Left renal cortex interstitium (tissue), 4 donors: ENCODE measurements at regions not wholly inside any gene's neighbourhood (a gene's known extent, or its start where the extent isn't known, plus 50 kb on each side); places are given as distances from the start of the nearest gene placed in this dataset.
A peak's percentile ranks its signal among the peaks of the same experiment; 100 is the strongest.

Experiments
- DNase-seq, 4 donors: peaks; one replicate each; pipeline ENCODE4 v3.0.0-alpha.2; 2013; ENCODE audit warnings: low read depth in 4 of 4, low spot score in 2 of 4, missing footprints in 1 of 4

DNA sequence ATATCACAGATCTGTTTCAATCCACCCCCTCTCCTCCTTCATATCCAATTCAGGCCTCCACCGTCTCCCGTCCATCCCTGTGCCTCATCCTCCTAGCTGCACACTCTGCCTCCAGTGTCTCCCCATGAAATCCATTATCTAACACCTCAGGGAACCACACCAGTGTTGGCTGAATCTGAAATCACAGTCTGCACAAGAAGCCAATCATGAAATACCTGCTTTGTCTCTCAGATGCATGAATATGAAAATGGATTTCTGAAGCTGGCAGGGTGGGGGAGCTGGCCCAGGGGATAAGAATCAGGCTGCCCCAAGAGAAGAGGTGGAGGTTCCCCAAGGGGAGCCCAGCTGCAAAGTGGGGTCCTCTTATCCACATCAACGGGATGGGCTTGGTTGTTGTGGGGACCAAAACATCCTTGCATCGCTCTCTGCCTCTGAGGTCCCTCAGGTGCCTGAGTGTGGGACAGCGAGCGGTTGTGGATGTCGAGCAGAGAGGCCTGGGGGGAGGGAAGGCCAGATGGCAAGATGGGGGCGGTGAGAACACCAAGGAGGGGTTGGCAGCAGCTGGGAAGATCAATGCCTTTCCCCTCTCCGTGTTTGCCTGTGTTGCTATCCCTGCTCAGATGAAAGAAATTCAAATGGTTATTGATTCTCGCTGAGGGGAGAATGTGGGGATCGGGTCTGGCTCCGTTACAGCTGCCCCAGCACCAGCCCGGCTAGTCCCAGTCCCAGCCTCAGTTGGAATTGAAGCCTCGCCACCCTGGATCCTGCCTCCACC, 237.3 kb upstream of the POU3F1 start:
- DNase-seq: no peak

DNA sequence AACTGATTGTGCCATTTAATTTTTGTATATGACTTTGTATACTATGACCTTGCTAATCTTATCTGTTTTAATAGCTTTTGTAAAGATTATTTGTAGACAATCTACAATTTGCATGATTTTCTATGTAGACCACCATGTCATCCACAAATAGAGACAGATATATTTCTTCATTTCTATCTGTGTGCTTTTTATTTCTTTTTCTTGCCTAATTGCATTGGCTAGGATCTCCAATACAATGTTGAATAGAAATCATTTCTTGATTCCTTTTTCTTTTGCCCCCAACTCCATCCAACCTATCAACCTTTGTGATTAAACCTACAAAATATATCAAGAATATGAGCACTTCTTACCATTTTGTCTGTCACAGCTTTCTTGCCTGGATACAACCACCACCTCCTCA, 232.6 kb upstream of the POU3F1 start:
- no peak for DNase-seq

DNA sequence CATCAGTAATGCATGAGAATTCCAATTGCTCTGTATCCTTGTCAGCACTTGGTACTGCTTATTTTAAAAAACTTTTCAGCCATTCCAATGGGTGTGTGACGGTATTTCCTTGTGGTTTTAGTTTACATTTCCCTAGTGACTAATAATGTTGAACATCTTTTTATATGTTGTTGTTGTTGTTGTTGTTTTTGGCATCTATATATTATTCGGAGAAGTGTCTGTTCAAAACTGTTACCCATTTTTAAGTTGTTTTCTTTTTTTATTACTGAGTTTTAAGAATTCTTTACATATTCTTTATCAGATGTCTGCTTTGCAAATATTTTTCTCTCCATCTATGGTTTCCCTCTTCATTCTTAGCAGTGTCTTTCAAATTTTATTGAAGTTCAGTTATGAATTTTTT, 231.1 kb upstream of the POU3F1 start:
- no peak for DNase-seq

DNA sequence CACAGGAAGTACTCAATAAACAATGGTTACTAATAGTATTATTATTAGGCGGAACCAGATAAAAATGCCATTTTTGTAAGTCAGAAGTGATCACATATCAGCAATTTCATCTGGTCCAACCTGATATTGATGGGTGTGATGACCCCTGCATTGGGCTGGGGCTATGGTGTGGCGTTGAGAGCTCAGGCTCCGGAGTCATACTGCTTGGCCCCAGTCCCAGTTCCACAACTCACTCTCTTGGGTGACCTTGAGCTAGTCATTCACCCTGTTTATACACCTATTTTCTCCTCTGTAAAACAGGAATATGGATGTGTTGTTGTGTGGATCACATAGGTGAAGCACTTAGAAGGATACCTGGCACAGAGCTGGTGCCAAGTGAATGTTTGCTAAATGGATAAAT, 229.4 kb upstream of the POU3F1 start:
- no peak for DNase-seq

DNA sequence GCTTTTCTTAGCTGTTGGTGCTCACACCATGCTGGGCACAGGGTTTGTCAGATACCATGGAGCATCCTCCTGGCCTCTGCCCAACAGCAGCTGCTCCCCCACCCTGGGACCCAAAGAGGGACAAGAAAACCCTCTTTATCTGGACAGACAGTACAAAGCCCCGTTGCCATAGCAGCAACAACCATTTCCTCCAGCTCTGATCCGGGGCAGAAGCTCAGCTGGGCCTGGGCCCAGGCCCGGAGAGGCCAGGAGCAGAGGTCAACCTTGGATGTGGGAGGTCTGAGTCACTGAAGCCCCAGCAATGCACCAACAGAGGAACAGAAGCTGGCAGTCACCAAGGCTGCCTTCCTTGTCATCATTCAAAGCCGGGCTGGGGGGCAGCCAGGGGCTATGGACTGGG, 228.4 kb upstream of the POU3F1 start:
- peak in 2 of 4 donors; percentile 21 to 34 for DNase-seq

DNA sequence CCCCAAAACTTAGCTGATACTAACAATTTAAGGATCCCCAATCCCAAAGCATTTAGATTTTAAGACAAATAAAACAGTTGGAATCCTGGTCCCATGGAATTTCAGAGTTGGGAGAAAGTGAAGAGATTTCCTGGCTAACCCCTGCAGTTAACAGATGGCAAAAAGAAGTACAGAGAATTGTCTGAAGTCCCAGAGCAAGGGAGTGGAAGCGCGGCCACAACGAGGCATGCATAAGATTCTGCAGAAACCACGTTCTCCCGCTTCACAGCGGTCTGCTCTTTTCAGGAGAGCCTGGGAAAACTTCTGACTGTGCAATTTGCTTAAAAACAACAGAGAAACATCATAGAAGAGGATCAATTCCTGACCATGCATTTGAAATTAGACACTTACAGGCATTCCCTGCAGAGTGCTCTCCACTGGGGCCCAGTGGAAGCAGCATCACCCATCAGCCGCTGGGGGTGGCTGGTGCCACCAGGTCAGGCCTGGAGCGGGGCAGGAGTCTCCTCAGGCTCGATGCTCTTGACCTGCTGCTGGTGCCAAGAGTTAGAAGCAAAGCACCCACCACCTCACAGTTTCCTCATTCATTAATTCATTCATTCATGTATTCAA, 226.7 kb upstream of the POU3F1 start:
- DNase-seq: no peak

DNA sequence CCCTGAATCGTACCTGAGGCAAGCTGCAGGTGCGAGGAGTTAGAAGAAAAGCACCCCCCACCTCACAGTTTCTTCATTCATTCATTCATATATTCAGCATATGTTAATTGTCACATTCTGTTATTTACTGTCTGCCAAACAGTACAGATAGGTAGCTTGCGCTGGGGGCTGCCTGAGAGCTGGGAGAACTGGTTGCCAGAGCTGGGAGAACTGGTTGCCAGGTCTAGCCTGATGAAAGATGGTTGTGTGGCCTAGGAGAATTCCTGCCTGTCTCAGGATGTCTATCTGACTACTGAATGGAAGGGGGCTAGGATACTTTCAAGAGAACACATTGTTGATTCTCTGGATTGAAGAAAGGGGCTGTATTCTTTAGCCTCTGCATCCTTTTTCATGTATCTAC, 225.9 kb upstream of the POU3F1 start:
- no peak for DNase-seq

DNA sequence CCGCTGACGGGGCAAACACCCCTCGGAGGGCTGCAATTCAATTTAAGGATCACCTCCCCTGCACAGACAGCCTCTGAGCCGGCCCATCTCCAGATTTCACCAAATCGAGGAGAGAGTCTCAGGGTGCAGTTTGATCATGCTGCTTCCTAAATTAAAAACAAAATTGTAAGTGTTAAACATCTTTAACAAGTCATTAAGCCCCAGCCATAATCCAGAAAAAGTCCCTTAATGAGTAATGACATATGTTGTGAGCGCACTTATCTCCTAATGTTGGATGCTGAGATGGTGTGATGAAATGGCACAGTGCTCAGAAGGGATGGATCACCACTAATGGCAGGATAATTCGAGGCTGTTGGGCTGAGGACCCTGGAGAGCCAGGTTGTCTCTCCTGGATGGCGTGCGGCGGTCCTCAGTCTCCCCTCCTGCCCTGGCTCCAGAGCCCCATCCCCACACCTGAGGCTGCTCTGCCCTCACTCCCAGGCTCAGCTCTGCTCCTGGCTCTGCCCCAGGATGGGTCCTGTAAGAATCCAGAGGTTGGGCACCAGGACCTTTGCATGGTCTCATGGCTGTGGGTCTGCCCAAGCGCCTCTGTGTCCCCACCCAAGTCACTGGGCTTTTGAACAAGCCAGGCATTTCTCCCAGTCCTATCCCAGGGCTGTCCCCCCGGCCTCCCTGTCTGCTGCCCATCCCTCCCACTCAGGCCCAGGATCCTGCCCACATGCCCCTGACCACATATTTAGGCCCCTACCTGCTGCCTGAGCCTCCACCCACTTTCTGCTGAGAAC, 224.4 kb upstream of the POU3F1 start:
- no peak for DNase-seq

DNA sequence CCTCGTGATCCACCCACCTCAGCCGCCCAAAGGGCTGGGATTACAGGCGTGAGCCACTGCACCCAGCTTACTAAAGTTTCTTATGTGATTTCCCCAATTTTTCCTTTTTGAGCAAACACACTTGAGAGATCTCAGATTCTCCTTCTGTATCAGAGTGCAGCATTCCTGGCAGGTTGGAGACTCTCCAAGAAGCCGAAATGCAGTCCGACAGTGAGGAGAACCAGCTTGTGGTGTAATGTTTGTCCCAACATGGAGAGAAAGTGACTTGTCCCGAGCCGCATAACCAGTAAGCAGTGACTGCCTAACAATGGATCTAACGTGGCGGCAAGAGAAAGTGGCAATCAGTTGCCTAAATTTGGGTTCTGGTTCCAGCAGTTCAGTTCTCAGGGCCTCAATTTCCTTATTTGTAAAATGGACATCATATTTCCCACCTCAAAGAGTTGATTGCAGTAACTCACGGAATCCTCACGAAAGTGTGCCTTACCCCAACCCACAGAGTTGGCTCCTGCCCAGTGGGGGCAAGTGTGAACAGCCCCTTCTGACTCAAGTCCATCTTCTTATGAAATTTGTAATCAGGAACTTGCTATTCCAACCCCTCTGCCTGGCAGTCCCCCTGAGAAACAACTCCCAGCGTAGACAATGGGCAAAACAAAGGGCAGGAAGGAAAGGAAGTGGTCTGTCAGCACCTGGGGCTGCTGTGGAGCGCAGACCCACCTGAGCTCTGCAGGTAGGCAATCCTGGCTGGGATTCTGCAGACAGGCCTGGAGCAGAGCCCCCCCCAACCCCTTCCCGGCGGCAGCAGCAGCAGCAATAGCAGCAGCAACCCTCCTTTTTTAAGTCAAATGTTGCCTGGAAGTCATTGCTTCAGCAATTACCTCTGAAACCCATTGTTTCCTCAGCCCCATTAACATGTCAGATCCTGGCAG, 223.6 kb upstream of the POU3F1 start:
- DNase-seq: peak in 2 of 4 donors; percentile 34 to 39

DNA sequence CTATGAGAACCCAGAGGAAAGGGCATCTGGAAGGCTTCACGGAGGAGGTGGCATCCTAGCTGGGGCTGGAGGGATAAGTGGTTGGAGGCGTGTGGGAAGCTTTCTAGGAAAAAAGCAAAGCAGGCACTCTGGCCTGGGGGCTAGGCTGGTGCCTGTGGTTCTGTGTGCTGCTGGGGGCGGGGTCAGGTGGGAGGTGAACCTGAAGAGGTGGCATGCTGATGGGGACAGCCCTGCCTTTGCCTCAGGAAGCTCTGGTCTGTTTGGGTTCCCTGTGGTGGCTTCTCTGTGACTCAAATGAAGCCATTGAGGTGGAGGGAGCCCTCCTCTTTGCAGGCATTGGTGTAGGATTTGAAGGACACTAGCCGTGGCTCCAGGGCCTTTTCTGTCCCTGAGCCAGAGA, 221.6 kb upstream of the POU3F1 start:
- DNase-seq: no peak

DNA sequence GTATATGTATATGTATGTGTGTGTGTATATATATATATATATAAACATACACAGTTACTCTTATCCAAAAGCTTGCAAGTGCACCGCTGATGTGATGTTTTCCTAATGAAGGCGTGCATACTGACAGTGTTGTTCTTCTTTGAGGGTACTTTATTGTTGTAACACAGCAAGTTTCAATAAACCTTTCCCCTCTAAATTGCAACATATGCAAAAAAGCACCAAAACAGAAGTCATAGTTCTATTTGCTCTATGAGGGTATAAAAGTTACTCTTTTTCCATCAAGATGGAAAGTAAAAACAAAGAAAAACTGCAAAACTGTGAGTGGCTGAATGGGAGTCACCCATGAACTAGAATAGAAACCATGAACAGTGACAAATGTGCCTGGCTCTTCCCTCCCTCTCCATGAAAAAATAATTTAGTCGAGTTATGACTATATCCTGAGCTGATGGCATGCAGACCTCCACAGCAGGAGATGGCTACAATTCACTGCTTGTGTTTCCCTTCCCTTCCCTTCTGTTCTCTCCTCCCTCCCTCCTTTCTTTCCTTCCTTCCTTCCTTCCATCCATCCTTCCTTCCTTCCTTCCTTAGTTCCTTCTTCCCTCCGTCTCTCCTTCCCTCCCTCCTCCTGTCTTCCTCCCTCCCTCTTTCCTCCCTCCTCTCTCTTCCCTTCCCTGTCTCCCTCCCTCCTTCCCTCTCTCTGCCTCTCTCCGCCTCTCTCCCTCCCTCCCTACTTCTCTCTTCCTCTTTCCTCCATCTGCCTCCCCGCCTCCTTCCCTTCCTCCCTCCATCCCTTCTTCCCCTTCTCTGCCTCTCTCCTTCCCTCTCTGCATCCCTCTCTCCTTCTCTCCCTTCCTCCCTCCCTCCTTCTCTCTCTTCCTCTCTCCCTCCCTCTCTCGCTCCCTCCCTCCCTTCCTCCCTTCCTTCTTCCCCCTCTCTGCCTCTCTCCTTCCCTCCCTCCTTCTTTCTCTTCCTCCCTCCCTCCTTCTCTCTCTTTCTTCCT, 220.7 kb upstream of the POU3F1 start:
- DNase-seq: no peak

DNA sequence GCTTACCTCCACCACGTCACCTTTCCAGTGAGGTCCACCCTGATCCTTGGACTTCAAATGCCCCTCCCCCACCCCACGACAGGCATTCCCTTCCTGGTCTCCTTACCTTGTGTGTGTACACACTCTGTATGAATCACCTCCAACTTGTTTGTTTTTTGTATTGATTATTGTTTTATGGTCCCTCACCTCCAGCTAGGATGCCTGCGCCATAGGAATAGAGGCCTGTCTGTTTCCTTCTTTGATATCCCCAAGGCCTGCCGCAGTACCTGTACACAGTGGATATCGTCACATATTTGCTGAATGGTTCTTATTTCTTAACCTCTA, 219.6 kb upstream of the POU3F1 start:
- DNase-seq: no peak

DNA sequence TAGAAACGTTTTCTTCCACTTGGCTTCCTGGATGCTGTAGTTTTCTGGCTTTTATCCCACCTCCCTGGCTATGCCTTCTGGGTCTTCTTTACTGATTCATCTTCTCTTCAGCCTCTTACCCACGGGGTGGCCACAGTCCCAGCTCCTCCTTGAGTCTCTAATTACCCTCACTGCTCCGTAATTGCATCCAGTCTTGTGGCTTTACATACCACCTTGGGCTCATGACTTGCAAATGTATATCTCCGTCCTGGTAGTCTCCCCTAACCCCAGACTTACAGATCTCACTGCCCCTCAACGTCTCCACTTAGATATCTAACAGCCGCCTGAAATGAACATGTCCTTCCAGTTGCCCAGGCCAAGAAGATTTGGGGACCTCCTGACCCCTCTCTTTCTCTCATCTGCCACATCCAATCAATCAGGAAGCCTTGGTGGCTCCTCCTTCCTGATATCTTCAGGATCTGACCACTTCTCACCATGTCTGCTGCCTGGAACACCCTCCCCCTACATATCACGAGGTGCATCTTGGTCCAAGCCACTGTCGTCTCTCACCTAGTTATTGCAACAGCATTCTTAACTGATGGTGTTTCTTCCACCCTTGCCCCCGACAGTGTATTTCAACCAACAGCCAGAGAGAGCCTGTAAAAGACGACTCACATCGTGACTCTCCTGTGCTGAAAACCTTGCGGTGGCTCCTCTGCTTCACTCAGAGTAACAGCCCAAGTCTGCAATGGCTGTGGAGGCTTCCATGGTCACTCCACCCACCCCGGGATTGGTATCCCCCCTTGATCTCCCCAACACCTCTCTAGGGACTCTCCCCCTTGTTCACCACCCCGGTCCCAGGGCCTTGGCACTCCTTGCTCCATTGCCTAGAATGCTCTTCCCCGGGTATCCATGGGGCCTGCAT, 219.0 kb upstream of the POU3F1 start:
- DNase-seq: no peak

DNA sequence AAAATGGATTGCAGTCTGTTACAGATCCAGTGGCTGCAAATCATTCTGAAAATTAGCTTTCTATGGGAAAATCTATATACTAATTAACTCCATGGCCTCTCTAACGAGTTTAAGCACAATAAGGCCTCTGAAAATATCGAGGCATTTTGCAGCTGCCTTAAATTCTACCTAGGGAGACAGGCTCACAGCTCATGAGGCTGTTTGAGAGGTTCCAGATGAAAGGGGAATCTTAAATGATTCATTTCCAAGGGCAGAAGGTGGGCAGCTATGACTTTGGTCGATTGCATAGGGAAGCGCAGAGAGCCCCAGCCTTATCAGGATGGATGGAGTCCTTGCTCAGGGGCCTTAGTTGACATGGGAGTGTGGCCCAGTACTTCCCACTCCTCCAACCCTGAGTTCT, 216.8 kb upstream of the POU3F1 start:
- no peak for DNase-seq

DNA sequence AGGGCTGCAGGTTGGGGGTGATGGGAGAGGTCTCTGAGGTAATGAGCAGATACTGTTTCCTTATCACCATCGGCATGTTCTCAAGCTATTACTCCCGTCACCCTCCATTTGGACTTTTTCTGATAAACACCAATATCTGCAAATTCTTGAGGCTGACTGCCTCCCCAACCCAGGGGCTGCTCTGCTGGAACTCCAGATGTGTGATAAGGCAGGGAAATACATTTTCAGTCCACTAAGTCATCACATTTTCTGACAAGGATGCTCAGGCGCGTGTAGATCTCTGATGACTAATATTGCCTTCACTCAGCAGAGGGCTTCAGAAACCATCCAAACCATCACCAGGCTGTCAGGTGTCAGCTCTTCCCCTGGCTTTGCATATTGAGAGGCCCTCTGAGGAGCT, 215.0 kb upstream of the POU3F1 start:
- no peak for DNase-seq

DNA sequence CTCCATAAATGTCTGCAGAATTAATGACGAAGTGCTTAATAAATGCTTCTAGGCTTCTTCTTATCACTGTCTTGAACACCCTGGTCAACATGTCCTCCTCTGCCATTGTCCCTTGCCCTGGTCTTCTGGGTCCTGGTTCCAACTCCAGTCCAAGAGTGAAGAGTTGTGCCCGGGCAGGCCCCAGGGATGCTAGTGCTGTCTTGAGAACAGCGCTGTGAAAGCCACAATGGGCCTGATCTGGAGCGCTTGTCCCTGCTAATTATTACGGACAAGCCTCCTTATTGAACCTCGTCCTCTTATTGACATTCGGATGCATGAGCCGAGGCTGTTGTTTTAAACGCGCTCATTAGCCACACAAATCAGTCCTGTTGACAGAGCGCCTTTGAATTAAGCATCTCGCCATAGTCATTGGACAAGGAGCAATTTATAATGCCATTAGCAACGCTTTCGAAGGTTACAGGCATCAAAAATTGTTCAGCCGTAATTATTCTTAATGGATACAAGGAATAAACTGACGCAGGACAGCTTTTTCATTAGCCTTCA, 211.6 kb upstream of the POU3F1 start:
- DNase-seq: no peak

DNA sequence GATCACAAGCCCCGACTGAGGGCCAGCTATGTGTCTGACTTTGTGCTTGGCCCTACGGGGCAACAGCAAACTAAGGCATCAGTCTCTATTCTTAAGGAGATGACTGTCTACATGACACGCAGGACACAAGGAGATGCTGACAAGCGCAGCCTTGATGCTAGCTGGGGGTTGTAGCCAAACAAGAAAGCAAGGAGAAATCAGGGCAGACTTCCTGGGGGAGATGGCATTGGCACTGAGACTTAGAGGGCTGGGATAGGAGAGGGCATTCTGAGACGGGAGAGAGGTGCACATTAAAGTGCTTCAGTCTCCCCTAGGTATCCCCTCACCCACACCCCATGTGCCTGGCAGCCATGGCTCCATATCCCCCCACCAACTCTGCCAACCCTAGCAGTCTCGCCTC, 210.8 kb upstream of the POU3F1 start:
- no peak for DNase-seq

DNA sequence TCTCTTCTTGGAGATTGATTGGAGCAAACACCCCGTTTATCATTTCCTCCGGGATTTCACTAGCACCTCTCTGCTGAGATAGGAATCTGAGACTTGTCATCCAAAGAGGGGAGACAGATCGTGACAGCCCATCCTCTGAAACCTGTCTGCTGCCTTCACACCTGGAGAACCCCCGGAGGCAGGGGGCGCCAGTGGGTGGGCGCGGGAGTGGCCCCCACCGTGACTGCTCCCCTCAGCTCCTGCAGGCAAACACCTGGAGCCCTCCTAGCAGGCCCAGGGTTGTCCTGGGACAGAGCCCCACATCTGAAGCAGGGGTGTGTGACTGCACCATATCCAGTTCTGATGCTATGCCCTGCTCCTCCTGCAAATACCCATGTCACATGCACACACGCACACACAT, 209.5 kb upstream of the POU3F1 start:
- DNase-seq: no peak
